GM04503 (cell line): ENCODE measurements at regions not wholly inside any gene's neighbourhood (a gene's known extent, or its start where the extent isn't known, plus 50 kb on each side); places are given as distances from the start of the nearest gene placed in this dataset.
"Not testable (repeated sequence)": the region's sequence is repeated elsewhere in the genome, so short reads cannot be mapped to it uniquely, and the experiment has no call there.

Source experiments
- DNase-seq: peaks from one replicate; pipeline ENCODE4 v3.0.0-alpha.2; 2012; ENCODE audit warnings: low read depth

DNA sequence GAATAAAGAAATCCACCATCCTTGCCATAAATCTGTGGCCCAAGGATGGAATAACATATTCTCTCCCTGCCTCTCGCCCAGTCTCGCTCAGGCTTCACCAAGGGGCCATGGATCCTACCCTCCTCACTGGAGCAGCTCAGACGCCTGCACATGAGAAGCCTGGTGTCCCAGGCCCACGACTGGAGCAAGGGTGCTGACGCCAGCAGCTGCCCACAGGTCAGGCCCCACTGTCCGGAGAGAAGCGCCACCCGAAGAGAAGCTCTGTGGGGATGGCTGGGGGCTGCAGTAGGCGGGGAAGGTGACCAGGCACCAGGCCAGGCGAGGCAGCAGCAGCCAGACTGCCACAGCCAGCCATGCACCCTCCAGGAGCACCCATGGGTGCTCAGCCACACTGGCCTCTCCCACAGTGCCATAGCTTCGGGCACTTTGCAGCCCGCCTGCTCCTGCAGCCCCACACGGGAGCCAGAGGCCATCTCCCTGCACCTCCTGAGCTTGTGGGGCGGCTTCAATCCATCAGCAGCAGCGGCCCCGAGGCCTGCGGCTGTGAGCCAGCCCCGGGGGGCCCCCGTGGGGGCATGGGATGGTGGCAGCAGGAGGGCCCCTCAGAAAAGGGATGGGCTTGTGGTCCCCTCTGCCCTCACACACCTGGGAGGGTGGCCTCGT lies 286.2 kb upstream of the SGK1 start:
- no peak for DNase-seq

DNA sequence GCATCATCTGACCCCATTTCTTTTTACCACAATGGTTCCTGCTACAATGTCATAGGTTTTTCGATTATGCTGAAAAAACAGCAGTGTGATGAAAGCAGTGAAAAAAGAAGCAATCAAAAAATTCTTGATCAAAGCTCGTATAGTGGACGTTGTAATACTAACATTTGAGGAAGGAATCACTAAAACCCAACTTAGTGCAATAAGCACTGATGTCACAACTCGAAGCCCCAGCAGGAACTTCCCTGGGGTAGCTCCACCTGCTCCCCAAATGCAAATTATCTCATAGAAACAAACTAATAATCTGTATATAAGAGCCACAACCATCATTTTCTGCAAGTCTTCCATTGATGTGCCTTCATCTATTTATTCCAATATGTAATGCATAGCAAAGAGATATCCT lies 285.6 kb upstream of the SGK1 start:
- no peak for DNase-seq

- DNase-seq = no peak
Measured at GRCh38 chr6:134602123-134602522, 284.2 kb upstream of the SGK1 start.

DNA sequence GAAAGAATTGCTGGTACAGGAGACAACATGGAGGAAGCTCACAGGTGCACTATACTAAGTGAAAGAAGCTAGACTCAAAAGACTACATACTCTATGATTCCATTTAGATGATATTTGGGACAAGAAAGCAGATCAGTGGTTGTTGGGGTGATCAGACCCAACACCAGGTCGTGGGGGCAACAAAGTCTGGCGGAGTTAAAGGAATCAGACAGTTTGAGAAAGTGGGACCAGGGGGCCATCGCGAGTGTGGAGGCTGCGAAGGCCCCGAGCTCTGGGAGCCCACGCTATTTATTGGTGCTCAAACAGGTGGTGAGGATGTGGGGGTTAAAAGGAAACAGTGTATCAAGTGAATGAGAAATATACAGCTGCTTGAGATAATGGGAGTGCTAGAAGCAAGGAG lies 282.8 kb upstream of the SGK1 start:
- no peak for DNase-seq

DNA sequence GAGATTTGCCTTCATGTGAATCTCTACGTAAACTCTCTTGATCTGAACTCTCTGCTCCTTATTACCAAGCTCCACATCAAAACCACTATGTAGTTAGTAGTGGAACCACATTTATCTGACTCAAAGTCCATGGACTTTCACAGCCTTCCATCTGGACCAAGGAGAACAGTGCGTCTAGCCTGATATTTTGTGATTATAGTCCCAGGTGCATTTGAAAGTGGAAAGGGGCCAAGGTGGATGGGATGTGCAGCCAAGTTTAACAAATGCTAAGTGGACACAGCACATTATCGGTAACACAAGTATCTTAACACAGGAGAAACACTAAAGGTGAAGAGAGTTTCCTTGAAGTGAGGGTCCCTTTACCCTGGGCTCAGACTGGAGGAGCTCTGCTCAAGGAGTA lies 281.2 kb upstream of the SGK1 start:
- DNase-seq = no peak

DNA sequence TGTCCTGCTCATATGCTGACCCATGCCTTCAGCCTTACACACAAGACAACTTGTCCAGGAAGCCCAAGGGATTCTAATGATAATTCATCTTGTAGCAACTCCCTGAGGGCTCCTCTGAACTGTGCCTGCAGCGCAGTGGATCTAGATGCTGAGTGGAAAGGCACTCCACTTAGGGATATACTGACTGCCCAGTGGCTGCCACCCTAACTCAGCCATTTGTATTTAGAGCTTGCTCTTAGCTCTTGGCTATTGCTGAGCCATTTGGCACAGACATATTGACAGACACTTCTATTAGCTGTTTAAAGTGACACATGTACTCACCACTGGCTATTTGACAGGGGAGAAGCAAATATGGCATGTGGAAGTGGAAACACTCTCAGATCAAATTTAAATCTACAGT lies 278.3 kb upstream of the SGK1 start:
- no peak for DNase-seq

GRCh38 chr6:134594881-134595280 lies 277.0 kb upstream of the SGK1 start:
- DNase-seq = no peak

- DNase-seq = no peak
Measured at GRCh38 chr6:134593887-134594286, 276.0 kb upstream of the SGK1 start.

DNA sequence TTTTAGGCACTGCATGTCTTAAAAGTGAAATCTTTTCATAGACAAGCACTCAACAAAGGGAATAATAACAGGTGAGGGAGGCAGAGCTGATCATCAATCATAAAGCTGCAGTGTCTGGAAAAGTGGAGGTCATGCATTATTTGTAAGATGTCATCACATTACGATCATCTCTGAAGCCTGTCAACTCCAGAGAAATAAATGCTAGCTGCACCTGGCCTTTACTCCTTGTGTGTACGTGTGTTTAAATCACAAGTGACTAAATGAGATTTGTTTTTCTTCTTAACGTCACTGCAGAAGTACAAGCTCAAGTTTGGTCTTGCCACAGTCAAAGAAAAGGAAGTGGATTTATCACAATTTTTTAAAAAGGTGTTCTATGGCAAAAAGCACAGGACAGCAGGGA lies 275.5 kb upstream of the SGK1 start:
- no peak for DNase-seq

DNA sequence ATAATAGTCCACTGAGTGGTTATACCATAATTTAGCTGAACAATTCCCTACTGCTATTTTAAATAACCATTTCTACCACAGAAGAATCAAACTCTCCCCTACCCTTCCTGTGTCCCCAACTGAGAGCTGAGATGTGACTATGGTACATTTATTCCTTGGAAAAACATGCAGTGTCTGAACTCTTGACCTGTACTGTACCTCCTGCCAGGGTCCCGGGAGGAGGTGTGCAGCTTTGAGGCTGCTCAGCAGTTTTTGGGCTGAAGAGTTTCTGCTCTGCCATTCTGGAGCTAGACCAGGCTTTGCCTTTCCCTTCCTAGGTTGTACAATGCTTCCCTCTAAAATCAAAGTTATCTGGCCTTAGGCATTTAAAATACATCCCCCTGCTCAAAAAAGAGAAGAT lies 275.1 kb upstream of the SGK1 start:
- DNase-seq = no peak

GRCh38 chr6:134590449-134590848 lies 272.5 kb upstream of the SGK1 start:
- peak; percentile 50 for DNase-seq

- DNase-seq = no peak
Measured at GRCh38 chr6:134590004-134590403, 272.1 kb upstream of the SGK1 start.

GRCh38 chr6:134589512-134589911 lies 271.6 kb upstream of the SGK1 start:
- peak; percentile 97 for DNase-seq

DNA sequence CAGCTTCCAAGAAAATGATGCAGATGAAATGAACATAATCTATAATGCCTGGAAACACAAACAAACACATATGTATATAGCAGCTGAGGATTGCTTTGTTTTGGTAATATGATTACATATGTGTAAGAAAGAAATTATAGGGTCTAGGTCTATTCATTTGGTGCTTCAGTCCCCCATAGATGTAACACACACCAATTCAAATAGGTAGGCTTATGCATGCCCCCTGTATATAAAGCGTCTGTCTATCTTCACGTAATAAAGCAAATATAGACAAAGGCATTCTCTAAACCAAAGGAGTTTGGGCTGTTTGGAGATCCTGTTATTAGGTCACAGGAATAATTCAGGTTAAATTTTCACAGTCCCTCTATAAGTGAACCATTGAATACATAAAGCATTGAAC lies 270.4 kb upstream of the SGK1 start:
- no peak for DNase-seq

DNA sequence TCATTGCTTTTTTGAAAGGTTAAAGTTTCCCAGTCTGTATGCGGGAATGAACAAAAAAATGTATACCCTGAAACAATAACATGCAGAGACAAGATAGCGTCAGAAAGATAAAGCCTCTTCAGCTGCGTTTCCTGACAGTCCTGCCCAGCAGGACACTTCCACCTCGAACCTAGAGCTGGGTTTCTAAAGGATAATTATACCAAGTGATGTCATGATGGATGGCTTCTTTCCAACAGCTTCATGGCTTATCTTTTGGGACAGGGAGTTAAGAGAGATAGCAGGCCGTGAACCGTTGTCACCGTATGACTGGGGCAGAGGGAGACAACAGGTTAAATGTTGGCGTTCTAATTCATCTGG lies 267.6 kb upstream of the SGK1 start:
- DNase-seq = no peak

DNA sequence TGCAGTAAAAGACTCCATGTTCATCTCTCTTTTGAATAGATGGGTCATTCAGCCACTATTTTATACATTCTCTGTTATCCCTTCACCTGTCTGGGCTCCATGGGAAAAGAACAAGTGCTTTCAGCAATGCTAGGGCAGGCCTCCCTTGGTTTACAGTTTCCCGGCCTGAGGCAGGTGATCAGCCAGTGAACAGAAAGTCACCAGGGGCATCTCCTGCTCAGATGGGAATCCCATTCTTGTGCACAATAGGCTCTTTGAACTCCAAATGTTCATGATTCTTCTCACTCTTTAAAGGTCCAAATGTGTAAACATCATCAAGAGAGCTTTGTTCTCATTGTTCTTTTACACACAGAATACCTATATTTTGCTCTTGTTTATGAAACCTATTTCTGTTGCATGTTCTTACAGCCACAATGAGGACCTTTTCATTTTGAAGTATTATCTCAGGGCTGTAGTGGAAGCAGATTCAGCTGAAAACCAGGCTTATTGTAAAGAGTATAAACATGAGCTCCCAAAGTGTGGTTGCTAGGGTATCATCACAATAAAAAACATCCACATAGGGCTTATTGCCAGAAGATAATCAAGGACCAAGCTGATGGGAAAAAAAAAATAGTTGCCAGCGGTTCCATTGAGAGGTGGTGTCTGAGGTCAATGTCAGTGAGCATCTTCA lies 267.1 kb upstream of the SGK1 start:
- DNase-seq = no peak

- DNase-seq = no peak
Measured at GRCh38 chr6:134577998-134578397, 260.1 kb upstream of the SGK1 start.

DNA sequence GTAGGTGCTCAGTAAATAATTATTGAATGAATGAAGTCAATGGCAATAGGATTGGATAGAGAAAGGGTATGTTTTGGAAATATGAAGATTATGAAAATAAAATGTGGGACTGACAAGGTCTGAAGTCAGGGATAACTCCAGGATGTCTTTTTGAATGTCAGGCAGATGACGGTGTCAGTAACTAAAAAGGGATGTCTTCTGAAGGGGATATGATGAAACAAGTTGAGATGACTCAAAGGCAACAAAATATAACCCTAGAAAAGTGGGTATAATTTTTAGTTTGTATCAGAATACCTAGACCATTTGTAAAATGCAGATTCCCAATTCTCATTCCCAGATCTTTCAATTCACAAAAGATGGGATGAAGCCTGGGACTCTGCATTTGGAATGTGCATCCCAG lies 257.3 kb upstream of the SGK1 start:
- DNase-seq = no peak

DNA sequence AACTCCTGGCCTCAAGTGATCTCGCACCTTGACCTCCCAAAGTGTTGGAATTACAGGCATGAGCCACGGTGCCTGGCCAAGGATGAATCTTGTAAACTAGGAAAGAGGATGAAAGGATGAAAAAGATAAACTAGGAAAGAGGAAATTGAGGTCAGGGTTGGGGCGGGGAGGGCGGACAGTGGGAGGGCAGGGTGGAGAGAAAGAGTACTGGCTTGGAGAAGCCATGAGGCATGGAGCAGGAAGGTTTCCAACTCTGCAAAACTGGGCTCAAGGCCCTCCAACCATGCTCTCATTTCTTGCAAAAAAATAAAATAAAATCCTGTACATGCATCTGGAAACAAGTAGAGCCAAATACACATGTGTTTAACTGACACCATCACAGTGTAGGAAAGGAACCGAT lies 256.6 kb upstream of the SGK1 start:
- no peak for DNase-seq

DNA sequence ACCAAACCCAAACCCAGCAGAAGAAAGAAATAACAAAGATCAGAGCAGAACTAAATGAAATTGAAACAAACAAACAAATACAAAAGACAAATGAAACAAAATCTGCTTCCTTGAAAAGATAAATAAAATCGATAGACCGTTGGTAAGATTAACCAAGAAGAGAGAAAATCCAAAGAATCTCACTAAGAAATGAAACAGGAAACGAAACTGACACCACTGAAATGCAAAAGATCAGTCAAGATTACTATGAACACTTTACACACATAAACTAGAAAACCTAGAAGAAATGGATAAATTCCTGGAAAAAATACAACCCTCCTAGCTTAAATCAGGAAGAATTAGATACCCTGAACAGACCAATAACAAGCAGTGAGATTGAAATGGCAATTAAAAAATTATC lies 252.1 kb upstream of the SGK1 start:
- DNase-seq = not testable (repeated sequence)

- no peak for DNase-seq
Measured at GRCh38 chr6:134564705-134565104, 246.8 kb upstream of the SGK1 start.

DNA sequence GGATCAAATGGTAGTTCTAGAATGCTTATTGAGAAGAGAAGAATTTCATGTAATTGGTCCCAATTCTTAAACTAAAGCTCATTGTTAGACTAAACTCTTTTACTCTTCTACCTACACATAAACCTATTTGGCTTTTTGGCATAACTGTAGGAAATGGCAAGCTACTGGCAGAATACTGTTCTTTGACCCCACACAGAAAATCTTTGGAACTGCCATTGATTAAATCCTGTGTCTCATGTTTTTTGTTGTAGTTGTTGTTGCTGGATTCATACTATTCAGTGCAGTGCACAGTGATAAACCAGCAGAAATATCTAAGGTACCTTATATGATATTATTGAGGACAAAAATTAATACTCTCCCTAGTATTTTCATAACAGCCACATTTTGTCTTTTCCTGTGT lies 242.1 kb upstream of the SGK1 start:
- no peak for DNase-seq

GRCh38 chr6:134557509-134557908 lies 239.6 kb upstream of the SGK1 start:
- DNase-seq = no peak

DNA sequence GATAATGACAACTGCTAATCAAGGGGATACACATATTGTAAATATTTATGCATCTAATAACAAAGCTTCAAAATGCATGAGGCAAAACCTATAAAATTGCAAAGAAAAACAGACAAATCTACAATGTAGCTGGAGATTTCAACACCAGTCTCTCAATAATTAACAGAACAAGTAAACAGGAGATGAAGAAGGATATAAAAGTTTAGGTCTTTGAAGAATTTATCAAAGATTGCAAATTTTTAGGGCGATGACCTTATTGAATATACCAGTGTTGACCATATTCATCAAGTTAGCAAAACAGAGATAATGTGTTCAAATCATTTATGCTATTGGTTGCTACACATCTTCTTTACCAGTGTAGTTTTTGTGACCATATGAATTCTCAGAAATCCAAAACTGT lies 237.8 kb upstream of the SGK1 start:
- no peak for DNase-seq
